A673 (cell line): ENCODE measurements at regions not wholly inside any gene's neighbourhood (a gene's known extent, or its start where the extent isn't known, plus 50 kb on each side); places are given as distances from the start of the nearest gene placed in this dataset.

ENCODE experiments used
- CTCF ChIP-seq: fragments of 300-800, 200-600 bp; sonication (generic); conservative IDR thresholded peaks from 2 replicates; pipeline ENCODE4 v1.5.1; 2017; ENCODE audit warnings: low read depth, mild to moderate bottlenecking, antibody characterized with exemption, low read length, moderate library complexity, mixed read lengths
- EZH2 ChIP-seq: fragments of 200-600 bp; sonication (generic); IDR thresholded peaks from 2 replicates; pipeline ENCODE4 v1.6.1; 2017; ENCODE audit warnings: borderline replicate concordance, low read depth, mild to moderate bottlenecking, mixed read lengths, antibody characterized with exemption, low read length; ENCODE audit not compliant: poor library complexity, severe bottlenecking

- TF ChIP-seq EZH2 (no peak), CTCF (no peak)
Measured at GRCh38 chr9:714675-715074, 126.8 kb upstream of the DMRT1 start.
